HG03565 (cell line): ENCODE measurements at regions not wholly inside any gene's neighbourhood (a gene's known extent, or its start where the extent isn't known, plus 50 kb on each side); places are given as distances from the start of the nearest gene placed in this dataset.

Experiments used
- ATAC-seq: cut with Tn5 transposase; IDR thresholded peaks from one replicate; pipeline ENCODE4 v1.9.1; 2021; ENCODE audit warnings: mild to moderate bottlenecking, moderate library complexity; ENCODE audit not compliant: unreplicated experiment

DNA sequence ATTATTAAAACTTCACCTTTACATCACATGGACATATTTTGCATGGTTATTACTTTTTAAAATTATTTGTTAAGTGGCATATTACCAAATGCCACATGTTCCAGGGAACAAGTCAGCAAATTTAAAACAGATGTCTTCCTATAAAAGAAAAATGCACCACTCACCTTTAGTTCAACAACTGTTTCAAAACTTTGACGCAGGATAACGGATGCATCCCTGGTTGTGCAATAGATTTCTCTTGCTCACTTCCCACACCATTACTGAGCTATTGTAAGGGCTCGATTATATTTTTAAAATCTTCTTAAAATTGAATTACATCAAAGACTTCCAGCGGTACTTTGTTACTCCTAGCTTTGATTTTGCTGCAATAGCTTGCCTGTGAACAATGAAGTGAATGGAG lies 93.0 kb upstream of the ARHGAP24 start:
- no peak for ATAC-seq

DNA sequence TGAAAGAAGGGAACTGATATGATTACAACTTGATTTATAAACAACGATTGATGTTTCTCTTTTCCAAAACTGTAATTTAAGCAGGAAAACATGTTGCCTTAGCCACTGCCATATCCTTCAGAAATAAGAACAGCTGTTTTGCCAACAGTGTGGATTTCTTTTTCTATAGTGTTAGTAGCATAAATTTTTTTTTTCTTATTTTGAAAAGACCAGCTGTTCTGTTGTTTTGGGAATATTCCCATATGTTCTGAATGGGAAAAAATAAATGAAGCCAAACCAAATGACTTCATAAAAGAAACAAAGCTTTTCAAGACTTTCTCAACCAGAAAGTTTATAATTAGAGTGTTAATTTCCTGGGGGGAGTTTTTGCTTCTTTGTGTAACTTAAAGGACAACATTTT lies 83.9 kb upstream of the ARHGAP24 start:
- no peak for ATAC-seq

- ATAC-seq = peak; percentile 86
Measured at GRCh38 chr4:85391589-85392410, 83.2 kb upstream of the ARHGAP24 start.

GRCh38 chr4:85393201-85393600 lies 81.7 kb upstream of the ARHGAP24 start:
- peak; percentile 58 for ATAC-seq

GRCh38 chr4:85398276-85398675 lies 76.7 kb upstream of the ARHGAP24 start:
- no peak for ATAC-seq

- ATAC-seq = peak; percentile 90
Measured at GRCh38 chr4:85399270-85399669, 75.7 kb upstream of the ARHGAP24 start.

GRCh38 chr4:85402371-85402770 lies 72.6 kb upstream of the ARHGAP24 start:
- no peak for ATAC-seq

DNA sequence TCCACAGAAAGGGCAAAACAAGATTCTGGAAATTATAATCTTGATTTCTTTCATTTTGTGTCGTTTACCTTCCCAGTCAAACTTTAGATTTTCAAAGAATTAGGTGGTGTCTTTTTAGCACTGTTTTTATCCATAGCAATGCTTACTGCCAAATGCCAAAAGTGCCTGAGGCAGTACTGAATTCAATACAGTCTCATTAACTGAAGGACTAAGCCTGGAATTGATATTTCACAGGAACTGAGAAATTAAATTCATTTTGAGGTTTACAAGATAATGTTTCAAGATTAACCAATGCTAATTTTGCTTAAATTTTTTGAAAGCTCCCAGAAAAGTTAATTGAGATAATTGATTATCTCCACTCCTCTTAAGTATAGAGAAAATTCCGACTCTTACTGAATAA lies 68.8 kb upstream of the ARHGAP24 start:
- no peak for ATAC-seq

GRCh38 chr4:85407546-85407945 lies 67.4 kb upstream of the ARHGAP24 start:
- no peak for ATAC-seq

DNA sequence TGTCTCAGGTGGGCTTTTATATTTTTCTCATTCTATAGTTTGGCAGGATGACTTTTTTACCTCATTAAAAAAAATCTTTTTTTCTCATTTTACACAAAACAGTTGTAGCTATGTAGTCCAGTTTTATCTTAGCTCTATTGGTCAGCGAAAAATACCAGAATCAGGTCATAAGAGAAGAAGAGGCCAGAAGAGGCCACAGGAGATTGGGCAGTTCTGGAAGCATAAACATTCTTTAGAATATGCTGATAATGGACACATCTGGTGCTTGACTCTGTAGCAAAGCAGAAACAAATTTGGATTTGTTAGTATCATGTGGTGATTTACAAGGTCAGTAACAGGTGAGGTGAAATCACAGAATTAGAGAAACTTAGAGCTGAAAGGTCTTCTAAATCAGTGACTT lies 66.6 kb upstream of the ARHGAP24 start:
- ATAC-seq = no peak

GRCh38 chr4:85409251-85409650 lies 65.7 kb upstream of the ARHGAP24 start:
- ATAC-seq = no peak

DNA sequence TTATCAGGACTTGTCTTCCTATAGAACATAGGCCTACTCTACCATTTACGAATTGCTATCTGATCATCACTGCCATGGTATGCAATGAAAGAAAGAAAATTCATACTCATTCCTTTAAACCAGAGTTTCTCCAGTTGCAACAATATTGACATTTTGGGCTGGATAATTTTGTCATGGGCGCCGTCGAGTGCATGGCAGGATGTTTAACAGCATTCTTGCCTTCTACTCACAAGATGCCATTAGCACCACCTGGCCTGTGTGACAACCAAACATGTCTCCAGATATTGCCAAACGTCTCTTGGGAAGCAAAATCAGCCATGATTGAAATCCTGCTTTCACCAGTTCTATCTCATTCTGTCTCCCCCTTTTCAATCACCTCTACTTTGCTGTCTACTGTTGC lies 63.6 kb upstream of the ARHGAP24 start:
- ATAC-seq = no peak

- ATAC-seq = no peak
Measured at GRCh38 chr4:85414972-85415371, 60.0 kb upstream of the ARHGAP24 start.

DNA sequence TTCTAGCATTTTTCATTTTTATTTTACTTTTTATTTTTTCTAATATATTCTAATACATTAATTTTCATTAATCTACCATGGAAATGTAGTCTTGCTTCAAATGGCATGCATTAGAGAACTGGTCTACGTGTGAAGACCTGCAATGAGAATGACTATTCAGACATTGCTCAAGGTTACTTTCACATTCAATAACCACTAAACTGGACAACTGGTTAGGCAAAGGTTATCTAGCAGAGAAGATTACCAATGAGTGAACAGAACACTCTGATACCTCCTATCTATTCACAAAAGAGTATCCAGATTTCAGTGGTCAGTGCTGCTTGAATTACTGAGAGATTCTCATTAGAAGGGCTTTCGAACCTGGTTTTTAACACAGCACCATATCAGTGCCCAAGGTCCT lies 58.9 kb upstream of the ARHGAP24 start:
- ATAC-seq = no peak

- no peak for ATAC-seq
Measured at GRCh38 chr4:85419103-85419502, 55.8 kb upstream of the ARHGAP24 start.

- no peak for ATAC-seq
Measured at GRCh38 chr4:85420831-85421230, 54.1 kb upstream of the ARHGAP24 start.

DNA sequence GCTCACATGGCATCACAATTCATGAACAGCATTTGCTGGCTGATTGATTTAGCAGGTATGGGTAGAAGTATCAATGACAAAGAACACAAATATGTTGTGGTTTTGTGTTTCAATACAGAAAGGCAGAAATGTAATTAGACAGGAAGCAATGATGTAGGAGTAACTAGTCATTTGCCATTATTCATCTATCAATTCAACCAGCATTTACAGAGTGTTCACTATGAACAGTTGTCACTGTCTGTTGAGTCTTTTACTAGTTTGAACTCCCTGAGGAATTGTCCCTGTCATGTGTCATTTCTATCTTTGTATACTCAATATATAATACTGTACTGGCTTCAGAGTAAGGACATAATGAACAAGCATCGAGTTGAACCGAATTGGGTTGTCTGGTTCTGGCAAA lies 51.5 kb upstream of the ARHGAP24 start:
- peak; percentile 64 for ATAC-seq
